Muscle layer of colon (tissue), 2 donors: ENCODE measurements at regions not wholly inside any gene's neighbourhood (a gene's known extent, or its start where the extent isn't known, plus 50 kb on each side); places are given as distances from the start of the nearest gene placed in this dataset.

ENCODE experiments used
- H3K27ac ChIP-seq: one replicate; pipeline ENCODE4 v1.7.0; 2013; ENCODE audit warnings: low read depth, mild to moderate bottlenecking, low read length, moderate library complexity
- H3K27me3 ChIP-seq, 2 donors: one replicate each; pipeline ENCODE4 v1.7.0; 2013; ENCODE audit warnings: low read length in 2 of 2, mild to moderate bottlenecking in 2 of 2; ENCODE audit not compliant: insufficient read depth in 2 of 2, control insufficient read depth in 1 of 2
- H3K36me3 ChIP-seq: one replicate; pipeline ENCODE4 v1.7.0; 2013; ENCODE audit warnings: mild to moderate bottlenecking, low read length; ENCODE audit not compliant: insufficient read depth
- H3K4me1 ChIP-seq: one replicate; pipeline ENCODE4 v1.7.0; 2013; ENCODE audit warnings: mild to moderate bottlenecking, low read length; ENCODE audit not compliant: insufficient read depth
- H3K4me3 ChIP-seq, 2 donors: one replicate each; pipeline ENCODE4 v1.7.0; 2013; ENCODE audit warnings: low read length in 2 of 2, low read depth in 1 of 2, mild to moderate bottlenecking in 1 of 2, moderate library complexity in 1 of 2
- H3K9ac ChIP-seq: one replicate; pipeline ENCODE4 v1.7.0; 2013; ENCODE audit warnings: low read length
- H3K9me3 ChIP-seq: one replicate; pipeline ENCODE4 v1.7.0; 2013; ENCODE audit warnings: mild to moderate bottlenecking, low read length
- donor health status: abdominal sarcoma.
- donor health status: Adenocarcinoma of cecum.

DNA sequence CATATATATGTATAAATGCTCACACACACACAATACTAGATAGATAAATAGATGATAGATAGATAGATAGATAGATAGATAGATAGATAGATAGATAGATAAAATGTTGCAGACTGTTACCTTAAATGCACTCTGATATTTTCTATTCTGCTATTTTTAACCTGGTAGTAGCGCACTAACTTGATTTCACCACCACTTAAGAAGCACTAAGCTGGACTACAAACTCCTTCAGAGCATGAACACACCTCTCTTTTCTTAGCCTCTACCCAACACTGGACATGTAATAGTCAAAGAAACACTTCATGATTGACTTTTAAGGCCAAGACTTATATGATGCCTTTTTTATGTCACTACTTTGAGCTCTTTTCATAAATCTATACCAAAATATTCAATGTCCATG lies 304.6 kb upstream of the UBE2E2 start:
- Histone ChIP-seq H3K9ac (no peak overlapping the region), H3K4me3 (no peak overlapping the region), H3K36me3 (no peaks in the 10 kb centered on the region), H3K9me3 (no peaks in the 10 kb centered on the region), H3K4me1 (peaks cover 22% of the 10 kb centered on the region), H3K27ac (no peak overlapping the region), H3K27me3 (no peaks in the 10 kb centered on the region)

DNA sequence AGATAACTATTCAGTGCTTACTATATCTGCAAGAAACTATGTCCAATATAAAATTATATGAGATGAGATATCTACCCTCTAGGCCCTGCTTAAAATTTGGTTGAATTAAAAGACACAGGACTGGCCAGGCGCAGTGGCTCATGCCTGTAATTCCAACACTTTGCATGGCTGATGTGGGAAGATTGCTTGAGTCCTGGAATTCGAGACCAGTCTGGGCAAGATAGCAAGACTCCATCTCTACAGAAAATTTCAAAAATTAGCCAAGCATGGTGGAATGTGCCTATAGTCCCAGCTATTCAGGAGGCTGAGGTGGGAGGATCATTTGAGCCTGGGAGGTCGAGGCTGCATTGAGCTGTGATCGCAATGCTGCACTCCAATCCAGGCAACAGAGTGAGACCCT lies 303.7 kb upstream of the UBE2E2 start:
- Histone ChIP-seq H3K4me3 (no peak overlapping the region), H3K4me1 (peaks cover 13% of the 10 kb centered on the region), H3K9me3 (no peaks in the 10 kb centered on the region)

DNA sequence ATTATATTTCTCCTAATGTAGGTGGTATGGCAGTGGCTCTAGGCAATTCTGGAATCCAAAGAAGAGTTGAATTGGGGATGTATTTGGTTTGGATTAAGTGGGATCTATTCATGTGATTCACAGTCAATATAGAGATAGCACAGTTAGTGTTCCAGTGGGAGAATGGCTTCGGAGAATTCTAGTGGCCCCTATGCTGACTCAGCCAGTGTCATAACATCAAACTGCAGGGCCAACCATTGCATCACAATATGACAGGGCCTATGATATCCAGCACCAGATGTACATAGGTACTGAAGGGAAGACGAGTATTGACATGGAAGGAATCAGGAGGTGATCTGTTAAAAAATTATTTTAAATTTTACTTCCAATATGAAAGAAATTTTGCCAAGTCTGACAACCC lies 302.8 kb upstream of the UBE2E2 start:
- Histone ChIP-seq H3K9ac (no peak overlapping the region), H3K4me1 (peaks cover 13% of the 10 kb centered on the region), H3K27ac (no peak overlapping the region), H3K27me3 (no peaks in the 10 kb centered on the region), H3K36me3 (no peaks in the 10 kb centered on the region), H3K4me3 (no peak overlapping the region), H3K9me3 (no peaks in the 10 kb centered on the region)

More for the DNA sequence above, 303.7 kb upstream of the UBE2E2 start:
- H3K9ac ChIP-seq, result no peak overlapping the region
- no peaks in the 10 kb centered on the region for H3K27me3 ChIP-seq
- no peak overlapping the region for H3K27ac ChIP-seq
- no peaks in the 10 kb centered on the region for H3K36me3 ChIP-seq

GRCh38 chr3:22901684-22902083 lies 301.4 kb upstream of the UBE2E2 start:
- H3K36me3 ChIP-seq, result no peaks in the 10 kb centered on the region
- H3K27me3 ChIP-seq, result no peaks in the 10 kb centered on the region
- no peak overlapping the region for H3K9ac ChIP-seq
- H3K4me3 ChIP-seq, result no peak overlapping the region
- H3K4me1 ChIP-seq, result peaks cover 13% of the 10 kb centered on the region
- no peaks in the 10 kb centered on the region for H3K9me3 ChIP-seq
- no peak overlapping the region for H3K27ac ChIP-seq

GRCh38 chr3:22907161-22907780 lies 295.9 kb upstream of the UBE2E2 start:
- Histone ChIP-seq H3K4me1 (peaks cover 11% of the 10 kb centered on the region), H3K4me3 (no peak overlapping the region), H3K9me3 (no peaks in the 10 kb centered on the region), H3K27ac (no peak overlapping the region), H3K27me3 (no peaks in the 10 kb centered on the region), H3K9ac (no peak overlapping the region), H3K36me3 (no peaks in the 10 kb centered on the region)

GRCh38 chr3:22907796-22908195 lies 295.3 kb upstream of the UBE2E2 start:
- Histone ChIP-seq H3K27ac (no peak overlapping the region), H3K36me3 (no peaks in the 10 kb centered on the region), H3K4me3 (no peak overlapping the region), H3K4me1 (peaks cover 11% of the 10 kb centered on the region), H3K27me3 (no peaks in the 10 kb centered on the region), H3K9me3 (no peaks in the 10 kb centered on the region), H3K9ac (no peak overlapping the region)

DNA sequence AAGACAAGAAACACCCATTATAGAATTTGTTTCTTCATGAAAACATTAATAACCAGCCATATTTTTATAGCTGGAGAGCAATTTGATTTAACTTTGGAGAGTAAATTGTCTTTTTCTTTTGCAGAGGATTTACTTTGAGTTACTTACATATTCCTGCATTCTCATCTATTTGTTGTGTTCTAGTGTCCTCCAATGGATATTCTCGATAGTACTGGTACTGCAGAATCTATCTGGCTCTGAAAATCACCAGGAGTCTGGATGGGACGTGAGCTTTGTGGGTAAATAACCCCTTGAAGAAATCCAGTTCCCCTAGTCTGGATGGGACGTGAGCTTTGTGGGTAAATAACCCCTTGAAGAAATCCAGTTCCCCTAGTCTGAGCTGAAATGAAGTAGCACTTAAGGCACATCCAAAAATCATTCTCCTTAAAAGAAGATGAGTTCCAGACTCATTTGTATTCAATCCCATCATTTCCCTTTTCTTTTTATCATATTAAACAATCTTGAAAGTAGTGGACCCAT lies 294.1 kb upstream of the UBE2E2 start:
- H3K27ac ChIP-seq, result no peak overlapping the region
- no peaks in the 10 kb centered on the region for H3K9me3 ChIP-seq
- no peak overlapping the region for H3K4me3 ChIP-seq
- H3K36me3 ChIP-seq, result no peaks in the 10 kb centered on the region
- H3K9ac ChIP-seq, result no peak overlapping the region
- H3K27me3 ChIP-seq, result no peaks in the 10 kb centered on the region
- peaks cover 11% of the 10 kb centered on the region for H3K4me1 ChIP-seq

DNA sequence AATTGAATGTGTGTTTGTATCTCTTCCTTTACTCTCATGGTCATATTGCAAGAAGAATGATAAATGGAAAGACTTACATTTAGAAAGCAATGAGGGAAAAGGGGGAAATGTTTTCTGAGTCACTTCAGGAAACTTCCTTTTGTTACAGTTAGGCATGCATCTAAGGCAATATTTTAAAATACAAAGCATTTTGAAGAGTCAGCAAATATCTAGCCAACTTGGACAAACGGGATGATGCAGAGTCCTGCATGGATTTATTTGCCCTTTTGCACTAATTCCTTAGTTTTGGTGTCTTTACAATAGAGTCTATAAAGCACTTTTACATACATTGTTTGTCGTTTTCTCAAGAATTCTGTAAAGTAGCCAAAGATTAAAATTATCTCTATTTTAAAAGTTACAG lies 286.2 kb upstream of the UBE2E2 start:
- Histone ChIP-seq H3K4me1 (no peaks in the 10 kb centered on the region), H3K4me3 (no peak overlapping the region), H3K36me3 (no peaks in the 10 kb centered on the region), H3K27ac (no peak overlapping the region), H3K27me3 (no peaks in the 10 kb centered on the region), H3K9ac (no peak overlapping the region), H3K9me3 (no peaks in the 10 kb centered on the region)

- Histone ChIP-seq H3K36me3 (no peaks in the 10 kb centered on the region), H3K9me3 (no peaks in the 10 kb centered on the region), H3K27ac (no peak overlapping the region), H3K27me3 (no peaks in the 10 kb centered on the region), H3K4me3 (no peak overlapping the region), H3K4me1 (no peaks in the 10 kb centered on the region), H3K9ac (no peak overlapping the region)
These were observed 283.1 kb upstream of the UBE2E2 start for GRCh38 chr3:22920006-22920405.

- no peak overlapping the region for H3K4me3 ChIP-seq
- H3K4me1 ChIP-seq, result no peaks in the 10 kb centered on the region
- no peaks in the 10 kb centered on the region for H3K9me3 ChIP-seq
- H3K36me3 ChIP-seq, result no peaks in the 10 kb centered on the region
- H3K27me3 ChIP-seq, result no peaks in the 10 kb centered on the region
- H3K27ac ChIP-seq, result no peak overlapping the region
- no peak overlapping the region for H3K9ac ChIP-seq
These were observed 280.8 kb upstream of the UBE2E2 start for GRCh38 chr3:22922317-22922716.

DNA sequence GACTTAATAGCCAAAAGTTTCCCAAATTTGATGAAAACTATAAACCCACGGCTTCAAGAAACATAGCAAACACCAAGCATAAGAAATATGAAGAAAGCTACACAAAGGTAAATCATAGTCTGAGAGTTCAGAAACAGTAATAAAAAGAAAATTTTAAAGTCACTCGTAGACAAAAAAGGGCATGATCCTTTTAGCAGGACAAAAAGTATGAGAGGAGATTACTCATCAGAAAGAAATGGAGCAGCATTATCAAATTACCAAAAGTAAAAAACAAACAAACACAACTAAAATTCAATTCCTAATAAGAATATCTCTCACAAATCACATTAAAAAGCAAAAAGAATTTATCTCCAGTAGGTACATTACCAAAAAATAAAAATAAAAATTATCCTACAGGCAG lies 279.4 kb upstream of the UBE2E2 start:
- Histone ChIP-seq H3K36me3 (no peaks in the 10 kb centered on the region), H3K27ac (no peak overlapping the region), H3K4me3 (no peak overlapping the region), H3K9me3 (no peaks in the 10 kb centered on the region), H3K4me1 (peaks cover 11% of the 10 kb centered on the region), H3K27me3 (no peaks in the 10 kb centered on the region), H3K9ac (no peak overlapping the region)
